SK-N-SH (cell line): ENCODE measurements at regions not wholly inside any gene's neighbourhood (a gene's known extent, or its start where the extent isn't known, plus 50 kb on each side); places are given as distances from the start of the nearest gene placed in this dataset.

ENCODE experiments used
- CTCF ChIA-PET: fragments of 300-600, 350-600 bp; formaldehyde crosslinking; extraction: SDS; loops from one replicate; lab custom pipeline; 2021; lab: Yijun Ruan, JAX
- POLR2A ChIA-PET: fragments of 350-600 bp; sonication (Branson Sonifier 250); formaldehyde crosslinking; extraction: SDS; loops from one replicate; lab custom pipeline; 2020; ENCODE audit warnings: antibody characterized with exemption, inconsistent platforms; lab: Yijun Ruan, JAX
- DNase-seq: peaks from one replicate; pipeline ENCODE4 v3.0.0; 2012
- H2AFZ ChIP-seq: fragments of 200-600 bp; sonication (generic); 2 replicates; pipeline ENCODE4 v1.8.1; 2016; ENCODE audit warnings: antibody characterized with exemption, mild to moderate bottlenecking, low read depth
- H3F3A ChIP-seq: fragments of 200-600 bp; sonication (generic); replicated peaks from 2 replicates; pipeline ENCODE3; 2016; ENCODE audit warnings: antibody characterized with exemption, mild to moderate bottlenecking; ENCODE audit not compliant: insufficient read depth
- H3K27ac ChIP-seq, 2 experiments: fragments of 200-500 bp in 1 of 2; fragments of 200-600 bp in 1 of 2; sonication (Bioruptor generic) in 1 of 2; sonication (generic), shearing (Covaris generic) in 1 of 2; 2 replicates each; pipeline versions ENCODE4 v1.5.1 to v1.6.1; 2014 to 2016; ENCODE audit warnings: low read depth in 2 of 2, inconsistent platforms in 1 of 2, low read length in 1 of 2, mild to moderate bottlenecking in 1 of 2, mixed read lengths in 1 of 2
- H3K27me3 ChIP-seq: fragments of 200-600 bp; sonication (generic), shearing (Covaris generic); 2 replicates; pipeline ENCODE4 v1.6.1; 2016; ENCODE audit warnings: mixed run types; ENCODE audit not compliant: insufficient read depth
- H3K36me3 ChIP-seq, 2 experiments: fragments of 200-500 bp in 1 of 2; fragments of 200-600 bp in 1 of 2; sonication (Bioruptor generic) in 1 of 2; sonication (generic) in 1 of 2; replicated peaks in 1 of 2; 2 replicates each; pipeline versions ENCODE3 to v1.5.1; 2014 to 2016; ENCODE audit warnings: low read length in 1 of 2, mild to moderate bottlenecking in 1 of 2; ENCODE audit not compliant: insufficient read depth in 2 of 2, control insufficient read depth in 1 of 2
- H3K4me1 ChIP-seq, 2 experiments: fragments of 200-500 bp in 1 of 2; fragments of 200-600 bp in 1 of 2; sonication (Bioruptor generic) in 1 of 2; sonication (generic), shearing (Covaris generic) in 1 of 2; 2 replicates each; pipeline versions ENCODE4 v1.5.1 to v1.6.1; 2014 to 2016; ENCODE audit warnings: low read depth in 1 of 2, low read length in 1 of 2, mixed run types in 1 of 2; ENCODE audit not compliant: insufficient read depth in 2 of 2, control insufficient read depth in 1 of 2
- H3K4me2 ChIP-seq: fragments of 200-600 bp; sonication (generic), shearing (Covaris generic); 2 replicates; pipeline ENCODE4 v1.6.1; 2017; ENCODE audit warnings: mixed run types
- H3K4me3 ChIP-seq, 2 experiments: fragments of 200-500 bp in 1 of 2; fragments of 200-600 bp in 1 of 2; sonication (Bioruptor generic) in 1 of 2; sonication (generic), shearing (Covaris generic) in 1 of 2; 2 replicates each; pipeline versions ENCODE4 v1.5.1 to v1.8.1; 2014 to 2016; ENCODE audit warnings: low read depth in 2 of 2, inconsistent platforms in 1 of 2, low read length in 1 of 2, mild to moderate bottlenecking in 1 of 2, mixed read lengths in 1 of 2, moderate library complexity in 1 of 2
- H3K79me2 ChIP-seq: fragments of 200-600 bp; sonication (generic); 2 replicates; pipeline ENCODE4 v1.8.1; 2017; ENCODE audit warnings: mild to moderate bottlenecking; ENCODE audit not compliant: insufficient read depth
- H3K9ac ChIP-seq: fragments of 200-600 bp; sonication (generic); 2 replicates; pipeline ENCODE4 v1.6.1; 2017; ENCODE audit warnings: mixed run types
- H3K9me2 ChIP-seq: fragments of 200-600 bp; sonication (generic); 2 replicates; pipeline ENCODE4 v1.6.1; 2017; ENCODE audit warnings: mixed run types
- H3K9me3 ChIP-seq: fragments of 200-600 bp; sonication (generic); 2 replicates; pipeline ENCODE4 v1.6.1; 2017; ENCODE audit warnings: mixed run types, mild to moderate bottlenecking, moderate library complexity
- H4K20me1 ChIP-seq: fragments of 200-600 bp; sonication (generic); 2 replicates; pipeline ENCODE4 v1.6.1; 2017; ENCODE audit warnings: mild to moderate bottlenecking, mixed run types; ENCODE audit not compliant: insufficient read depth
- EP300 ChIP-seq, 2 experiments: IDR thresholded peaks; 2 replicates each; pipeline versions ENCODE4 v1.4.0 to v1.6.1; 2012; ENCODE audit warnings: borderline replicate concordance in 1 of 2, low read depth in 1 of 2, low read length in 1 of 2
- NFIC ChIP-seq: IDR thresholded peaks from 2 replicates; pipeline ENCODE4 v1.4.0; 2012; ENCODE audit warnings: borderline replicate concordance
- TCF12 ChIP-seq: IDR thresholded peaks from 2 replicates; pipeline ENCODE4 v1.4.0; 2012
- YY1 ChIP-seq: IDR thresholded peaks from 2 replicates; pipeline ENCODE4 v1.4.0; 2012; ENCODE audit warnings: low read depth, mild to moderate bottlenecking
- WGBS: methylation state at CpG from one replicate; pipeline ENCODE4 v1.1.6; 2017; ENCODE audit warnings: low lambda C conversion rate; 5-methylcytosine and 5-hydroxymethylcytosine counted together
- TF ChIP-seq, protein P1 (sequence below): IDR thresholded peaks from 2 replicates; pipeline ENCODE4 v1.6.1; 2012; ENCODE audit warnings: mild to moderate bottlenecking, low read depth, low read length, moderate library complexity
- TF ChIP-seq, protein P2 (sequence below): IDR thresholded peaks from 2 replicates; pipeline ENCODE4 v1.4.0; 2012; ENCODE audit warnings: low read depth, borderline replicate concordance

DNA sequence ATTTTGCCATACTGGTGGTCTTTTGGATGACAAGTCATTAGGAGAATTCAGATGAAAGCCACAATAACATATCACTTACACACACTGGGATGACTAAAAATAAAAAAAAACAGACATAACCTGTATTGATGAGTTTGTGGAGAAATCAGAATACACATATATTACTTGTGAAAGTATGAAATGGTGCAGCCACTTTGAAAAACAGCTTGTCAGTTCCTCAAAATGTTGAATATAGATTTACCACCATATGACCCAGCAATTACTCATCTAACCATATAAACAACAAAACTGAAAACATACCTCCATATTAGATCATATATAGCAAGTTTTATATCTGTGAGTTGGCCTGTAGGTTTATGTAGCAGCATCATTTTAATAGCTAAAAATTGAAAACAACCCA lies 608.7 kb downstream of the TLL1 start:
- no peaks in the 10 kb centered on the region for H3F3A ChIP-seq
- no peak overlapping the region for H3K9ac ChIP-seq
- H3K9me3 ChIP-seq: no peaks in the 10 kb centered on the region
- no peaks in the 10 kb centered on the region for H3K9me2 ChIP-seq
- H3K36me3 ChIP-seq: no peaks in the 10 kb centered on the region
- peak overlapping the region; percentile 50; the same call in 1 of the 2 replicates for H2AFZ ChIP-seq
- H3K4me3 ChIP-seq: no peak overlapping the region
- ChIA-PET CTCF (no interaction called here), POLR2A (no interaction called here)
- no peaks in the 10 kb centered on the region for H3K4me1 ChIP-seq
- H3K79me2 ChIP-seq: no peaks in the 10 kb centered on the region
- H4K20me1 ChIP-seq: no peaks in the 10 kb centered on the region
- H3K4me2 ChIP-seq: no peak overlapping the region
- no peaks in the 10 kb centered on the region for H3K27me3 ChIP-seq
- DNase-seq: no peak
- no peak overlapping the region for H3K27ac ChIP-seq
- TF ChIP-seq NFIC: no peak

DNA sequence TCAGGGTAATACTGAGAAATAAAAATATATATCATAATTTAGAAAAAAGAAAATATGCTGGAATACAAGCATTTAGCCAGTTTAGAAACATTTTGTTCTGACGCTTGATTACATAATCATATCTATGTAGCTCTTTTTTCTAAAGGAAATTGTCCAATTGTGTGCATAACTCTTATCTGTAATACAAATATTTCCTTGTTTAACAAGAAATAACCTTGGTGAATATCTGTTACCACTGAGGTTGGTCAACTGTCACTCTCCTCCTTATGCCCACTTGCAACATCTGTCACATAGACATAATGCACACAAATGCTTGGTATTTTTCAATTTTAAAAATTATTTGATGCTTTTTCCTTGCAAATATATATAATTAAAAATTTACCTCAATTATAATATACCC lies 609.7 kb downstream of the TLL1 start:
- Histone ChIP-seq H2AFZ (no peak overlapping the region), H3K4me1 (no peaks in the 10 kb centered on the region), H3K9me2 (no peaks in the 10 kb centered on the region), H3K27ac (no peak overlapping the region), H3K36me3 (no peaks in the 10 kb centered on the region), H3K4me2 (no peak overlapping the region), H3K9me3 (no peaks in the 10 kb centered on the region), H3K27me3 (no peaks in the 10 kb centered on the region), H4K20me1 (no peaks in the 10 kb centered on the region), H3K9ac (no peak overlapping the region), H3K4me3 (no peak overlapping the region), H3F3A (no peaks in the 10 kb centered on the region), H3K79me2 (no peaks in the 10 kb centered on the region)
- ChIA-PET POLR2A (no interaction called here), CTCF (interaction anchor here (1.0 kb wide), 1 partner anchor 11 kb away, joined by 3 read pairs; no protein-coding TSS in a partner anchor)
- TF ChIP-seq TCF12 (no peak), EP300 (IDR thresholded peaks at IDR 0.05; ENCODE audit: borderline replicate concordance in 1 of 2, low read depth in 1 of 2, low read length in 1 of 2) (no peak), YY1 (no peak)
- TF ChIP-seq, protein P1, sequence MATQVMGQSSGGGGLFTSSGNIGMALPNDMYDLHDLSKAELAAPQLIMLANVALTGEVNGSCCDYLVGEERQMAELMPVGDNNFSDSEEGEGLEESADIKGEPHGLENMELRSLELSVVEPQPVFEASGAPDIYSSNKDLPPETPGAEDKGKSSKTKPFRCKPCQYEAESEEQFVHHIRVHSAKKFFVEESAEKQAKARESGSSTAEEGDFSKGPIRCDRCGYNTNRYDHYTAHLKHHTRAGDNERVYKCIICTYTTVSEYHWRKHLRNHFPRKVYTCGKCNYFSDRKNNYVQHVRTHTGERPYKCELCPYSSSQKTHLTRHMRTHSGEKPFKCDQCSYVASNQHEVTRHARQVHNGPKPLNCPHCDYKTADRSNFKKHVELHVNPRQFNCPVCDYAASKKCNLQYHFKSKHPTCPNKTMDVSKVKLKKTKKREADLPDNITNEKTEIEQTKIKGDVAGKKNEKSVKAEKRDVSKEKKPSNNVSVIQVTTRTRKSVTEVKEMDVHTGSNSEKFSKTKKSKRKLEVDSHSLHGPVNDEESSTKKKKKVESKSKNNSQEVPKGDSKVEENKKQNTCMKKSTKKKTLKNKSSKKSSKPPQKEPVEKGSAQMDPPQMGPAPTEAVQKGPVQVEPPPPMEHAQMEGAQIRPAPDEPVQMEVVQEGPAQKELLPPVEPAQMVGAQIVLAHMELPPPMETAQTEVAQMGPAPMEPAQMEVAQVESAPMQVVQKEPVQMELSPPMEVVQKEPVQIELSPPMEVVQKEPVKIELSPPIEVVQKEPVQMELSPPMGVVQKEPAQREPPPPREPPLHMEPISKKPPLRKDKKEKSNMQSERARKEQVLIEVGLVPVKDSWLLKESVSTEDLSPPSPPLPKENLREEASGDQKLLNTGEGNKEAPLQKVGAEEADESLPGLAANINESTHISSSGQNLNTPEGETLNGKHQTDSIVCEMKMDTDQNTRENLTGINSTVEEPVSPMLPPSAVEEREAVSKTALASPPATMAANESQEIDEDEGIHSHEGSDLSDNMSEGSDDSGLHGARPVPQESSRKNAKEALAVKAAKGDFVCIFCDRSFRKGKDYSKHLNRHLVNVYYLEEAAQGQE: no peak
- TF ChIP-seq, protein P2, sequence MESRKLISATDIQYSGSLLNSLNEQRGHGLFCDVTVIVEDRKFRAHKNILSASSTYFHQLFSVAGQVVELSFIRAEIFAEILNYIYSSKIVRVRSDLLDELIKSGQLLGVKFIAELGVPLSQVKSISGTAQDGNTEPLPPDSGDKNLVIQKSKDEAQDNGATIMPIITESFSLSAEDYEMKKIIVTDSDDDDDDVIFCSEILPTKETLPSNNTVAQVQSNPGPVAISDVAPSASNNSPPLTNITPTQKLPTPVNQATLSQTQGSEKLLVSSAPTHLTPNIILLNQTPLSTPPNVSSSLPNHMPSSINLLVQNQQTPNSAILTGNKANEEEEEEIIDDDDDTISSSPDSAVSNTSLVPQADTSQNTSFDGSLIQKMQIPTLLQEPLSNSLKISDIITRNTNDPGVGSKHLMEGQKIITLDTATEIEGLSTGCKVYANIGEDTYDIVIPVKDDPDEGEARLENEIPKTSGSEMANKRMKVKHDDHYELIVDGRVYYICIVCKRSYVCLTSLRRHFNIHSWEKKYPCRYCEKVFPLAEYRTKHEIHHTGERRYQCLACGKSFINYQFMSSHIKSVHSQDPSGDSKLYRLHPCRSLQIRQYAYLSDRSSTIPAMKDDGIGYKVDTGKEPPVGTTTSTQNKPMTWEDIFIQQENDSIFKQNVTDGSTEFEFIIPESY: no peak
- WGBS: 80% methylated on average over 1 of the region's 1 CpG
- DNase-seq: no peak
